HUES48 (cell line): ENCODE measurements at regions not wholly inside any gene's neighbourhood (a gene's known extent, or its start where the extent isn't known, plus 50 kb on each side); places are given as distances from the start of the nearest gene placed in this dataset.

ENCODE experiments used
- H3K27ac ChIP-seq: one replicate; pipeline ENCODE4 v1.7.0; 2013; ENCODE audit warnings: low read depth, low read length, inconsistent platforms
- H3K27me3 ChIP-seq: 2 replicates; pipeline ENCODE4 v1.6.1; 2013; ENCODE audit warnings: mild to moderate bottlenecking, low read length; ENCODE audit not compliant: control insufficient read depth, insufficient read depth
- H3K36me3 ChIP-seq: 2 replicates; pipeline ENCODE4 v1.6.1; 2013; ENCODE audit warnings: low read length; ENCODE audit not compliant: control insufficient read depth, insufficient read depth
- H3K4me1 ChIP-seq: 2 replicates; pipeline ENCODE4 v1.6.1; 2013; ENCODE audit warnings: mild to moderate bottlenecking, low read length; ENCODE audit not compliant: control insufficient read depth, insufficient read depth
- H3K4me3 ChIP-seq: 2 replicates; pipeline ENCODE4 v1.5.1; 2013; ENCODE audit warnings: mild to moderate bottlenecking, low read depth, low read length
- H3K9ac ChIP-seq: 2 replicates; pipeline ENCODE4 v1.6.1; 2013; ENCODE audit warnings: mild to moderate bottlenecking, low read depth, low read length, moderate library complexity
- H3K9me3 ChIP-seq: 2 replicates; pipeline ENCODE4 v1.6.1; 2013; ENCODE audit warnings: low read length; ENCODE audit not compliant: control insufficient read depth, insufficient read depth

DNA sequence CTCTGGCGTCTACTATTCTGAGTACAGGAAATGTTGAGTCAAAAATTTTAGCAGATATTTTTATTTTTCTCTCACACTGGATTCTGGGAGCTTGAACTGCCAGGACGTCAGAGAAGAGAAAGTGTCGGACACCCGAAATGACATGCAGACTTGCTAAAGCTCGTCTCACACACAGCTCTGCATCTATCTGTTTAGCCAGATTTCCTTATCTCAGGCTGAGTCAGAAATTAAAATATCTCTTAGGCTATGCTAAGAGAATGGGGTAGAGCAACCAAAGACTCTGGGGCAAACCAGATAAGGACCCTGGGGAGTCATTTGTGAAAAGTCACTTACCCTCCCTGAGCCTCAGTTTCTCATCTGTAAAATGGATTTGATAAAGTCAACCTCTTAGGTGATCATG, 1124.1 kb downstream of the VRK1 start:
- no peaks in the 10 kb centered on the region for H3K9me3 ChIP-seq
- no peaks in the 10 kb centered on the region for H3K36me3 ChIP-seq
- H3K9ac ChIP-seq, result no peak overlapping the region
- no peaks in the 10 kb centered on the region for H3K27me3 ChIP-seq
- H3K27ac ChIP-seq, result no peak overlapping the region
- H3K4me1 ChIP-seq, result peaks cover 6% of the 10 kb centered on the region; the same call in 1 of the 2 replicates
- no peak overlapping the region for H3K4me3 ChIP-seq

DNA sequence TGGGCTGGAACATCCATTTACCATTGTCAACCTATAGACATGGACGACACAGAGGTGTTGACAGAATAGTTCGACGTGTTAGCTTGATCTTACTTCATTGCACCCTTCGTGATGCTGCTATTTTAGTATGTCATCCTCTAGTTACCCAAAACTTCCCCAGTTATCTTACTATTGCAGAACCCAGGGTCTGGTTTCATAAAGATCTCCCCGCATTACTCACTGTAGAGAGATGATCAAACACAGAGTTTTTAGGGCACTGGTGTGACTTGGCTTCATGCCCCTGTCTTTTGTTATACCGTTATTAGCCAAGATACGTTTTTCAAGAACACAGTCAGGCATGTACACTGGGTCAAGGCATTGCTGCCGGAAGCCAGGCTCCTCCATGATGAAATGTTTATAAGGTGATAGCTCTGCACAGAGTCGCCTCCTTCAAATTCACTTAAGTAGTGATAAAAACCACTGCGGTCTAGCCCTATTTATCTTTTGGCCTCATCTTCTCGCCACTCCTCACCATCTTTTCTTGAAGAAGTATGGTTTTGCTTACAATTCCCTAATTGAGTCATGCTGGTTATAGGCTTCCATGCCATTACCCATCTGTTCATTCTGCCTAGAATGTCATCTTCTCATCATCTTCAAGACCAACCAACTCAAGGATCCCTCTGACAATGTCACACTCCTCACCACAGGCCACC, 1127.9 kb downstream of the VRK1 start:
- H3K36me3 ChIP-seq, result no peaks in the 10 kb centered on the region
- no peaks in the 10 kb centered on the region for H3K9me3 ChIP-seq
- H3K4me1 ChIP-seq, result no peaks in the 10 kb centered on the region
- H3K4me3 ChIP-seq, result no peak overlapping the region
- H3K27ac ChIP-seq, result no peak overlapping the region
- no peaks in the 10 kb centered on the region for H3K27me3 ChIP-seq
- H3K9ac ChIP-seq, result no peak overlapping the region

DNA sequence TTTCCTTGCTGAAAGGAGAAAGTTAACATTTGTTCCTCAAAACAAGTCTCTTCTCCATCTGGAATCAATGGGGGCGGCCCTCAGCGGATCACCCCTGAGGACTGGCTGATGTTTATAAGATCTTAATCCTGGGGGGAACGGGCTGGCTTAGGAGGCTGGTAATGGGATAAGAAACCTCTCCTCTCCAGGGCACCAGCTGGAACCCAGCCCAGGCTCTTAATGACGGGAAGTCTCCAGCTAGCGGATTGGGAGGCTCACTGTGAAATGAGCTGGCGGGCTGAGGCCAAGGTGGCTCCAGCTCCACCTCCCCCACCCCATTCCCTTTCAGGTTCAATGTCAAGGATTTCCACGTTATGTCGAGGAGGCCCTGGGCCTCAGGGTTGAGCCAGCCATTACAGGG, 1133.0 kb downstream of the VRK1 start:
- Histone ChIP-seq H3K27me3 (no peaks in the 10 kb centered on the region), H3K4me3 (no peak overlapping the region), H3K9me3 (no peaks in the 10 kb centered on the region), H3K27ac (no peak overlapping the region), H3K36me3 (no peaks in the 10 kb centered on the region), H3K9ac (no peak overlapping the region), H3K4me1 (no peaks in the 10 kb centered on the region)

DNA sequence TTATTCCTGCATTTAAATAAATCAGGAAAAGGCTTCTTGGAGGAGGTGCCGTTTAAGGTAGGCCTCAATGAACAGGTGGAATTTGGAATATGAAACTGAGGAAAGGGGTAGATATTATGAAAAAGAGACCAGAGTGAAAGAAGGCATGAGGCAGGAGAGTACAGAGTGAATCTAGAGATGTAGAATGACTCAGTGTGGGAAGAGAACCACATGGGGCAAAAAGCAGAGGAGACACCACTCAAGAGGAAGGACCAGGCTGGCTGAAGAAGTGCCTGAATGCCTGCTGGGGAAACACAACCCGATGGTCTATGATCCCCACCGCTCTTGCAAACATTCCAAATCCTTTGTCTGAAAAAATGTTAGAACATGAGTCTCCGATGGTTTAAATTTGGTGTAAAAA, 1134.1 kb downstream of the VRK1 start:
- Histone ChIP-seq H3K27me3 (no peaks in the 10 kb centered on the region), H3K9me3 (no peaks in the 10 kb centered on the region), H3K9ac (no peak overlapping the region), H3K27ac (no peak overlapping the region), H3K4me3 (no peak overlapping the region), H3K4me1 (no peaks in the 10 kb centered on the region), H3K36me3 (no peaks in the 10 kb centered on the region)

DNA sequence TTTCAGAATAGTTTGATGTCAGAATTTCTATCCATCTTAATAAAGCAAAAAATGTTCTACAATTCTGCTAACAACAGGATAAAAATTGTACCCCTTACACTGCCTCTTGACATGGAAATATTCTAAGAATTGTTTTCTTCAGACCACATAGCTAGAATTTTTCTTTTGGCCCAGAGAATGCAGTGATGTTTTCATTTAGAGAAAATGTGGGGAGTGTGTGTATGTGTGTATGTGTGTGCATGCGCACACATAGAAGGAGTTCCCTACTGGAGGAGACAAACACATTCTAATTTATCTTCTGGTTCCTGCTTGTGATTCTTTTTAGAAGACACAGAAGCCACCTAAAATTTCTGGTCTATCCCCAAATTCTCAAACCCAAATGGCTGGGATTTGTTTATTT, 1145.7 kb downstream of the VRK1 start:
- H3K27ac ChIP-seq, result no peak overlapping the region

DNA sequence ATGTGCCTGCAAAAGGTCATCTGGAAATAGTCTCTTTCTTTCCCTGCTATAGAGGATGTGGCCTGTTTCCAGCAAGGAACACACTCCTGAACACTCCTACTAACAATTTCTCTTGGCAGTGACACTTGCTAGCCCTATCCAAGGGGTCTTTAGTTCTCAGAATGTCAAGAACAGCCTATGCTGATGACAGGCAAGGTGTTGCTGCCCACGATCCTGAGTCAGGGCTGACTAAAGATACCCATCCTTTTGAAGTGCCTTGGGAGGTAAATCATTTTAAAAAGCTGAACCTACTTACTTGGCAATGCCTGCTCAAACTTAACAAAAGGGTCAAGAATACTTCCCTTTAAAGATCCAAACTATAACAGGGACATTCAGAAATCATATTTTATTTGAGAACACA, 1146.4 kb downstream of the VRK1 start:
- no peaks in the 10 kb centered on the region for H3K9me3 ChIP-seq
- H3K9ac ChIP-seq, result no peak overlapping the region
- H3K36me3 ChIP-seq, result no peaks in the 10 kb centered on the region
- H3K4me1 ChIP-seq, result peaks cover 12% of the 10 kb centered on the region; the same call in 1 of the 2 replicates
- no peak overlapping the region for H3K4me3 ChIP-seq
- H3K27ac ChIP-seq, result no peak overlapping the region
- no peaks in the 10 kb centered on the region for H3K27me3 ChIP-seq

More for the DNA sequence above, 1145.7 kb downstream of the VRK1 start:
- H3K4me1 ChIP-seq, result peaks cover 12% of the 10 kb centered on the region; the same call in 1 of the 2 replicates
- H3K27me3 ChIP-seq, result no peaks in the 10 kb centered on the region
- H3K36me3 ChIP-seq, result no peaks in the 10 kb centered on the region
- no peak overlapping the region for H3K4me3 ChIP-seq
- H3K9ac ChIP-seq, result no peak overlapping the region
- no peaks in the 10 kb centered on the region for H3K9me3 ChIP-seq

DNA sequence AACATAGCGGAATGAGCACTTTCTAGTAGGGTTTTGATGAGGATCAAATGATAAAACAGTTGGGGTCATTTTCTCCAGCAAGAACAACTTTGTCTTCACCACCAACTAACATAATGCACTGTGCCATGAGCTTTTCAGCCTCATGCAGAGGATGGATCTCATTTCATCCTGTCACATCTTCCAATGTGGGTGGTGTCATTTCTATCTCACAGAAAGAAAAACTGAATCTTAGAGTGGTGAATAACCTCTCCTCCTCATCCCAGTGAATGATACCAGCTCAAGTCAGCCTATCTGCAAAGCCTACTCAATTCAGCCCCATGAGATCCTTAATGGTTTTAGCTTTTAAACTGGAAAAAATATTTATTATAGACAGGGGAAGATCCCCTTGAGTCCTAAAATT, 1147.2 kb downstream of the VRK1 start:
- H3K9me3 ChIP-seq, result no peaks in the 10 kb centered on the region
- H3K27me3 ChIP-seq, result no peaks in the 10 kb centered on the region
- H3K9ac ChIP-seq, result no peak overlapping the region
- H3K4me3 ChIP-seq, result no peak overlapping the region
- H3K36me3 ChIP-seq, result no peaks in the 10 kb centered on the region
- peaks cover 12% of the 10 kb centered on the region; the same call in 1 of the 2 replicates for H3K4me1 ChIP-seq
- H3K27ac ChIP-seq, result no peak overlapping the region

DNA sequence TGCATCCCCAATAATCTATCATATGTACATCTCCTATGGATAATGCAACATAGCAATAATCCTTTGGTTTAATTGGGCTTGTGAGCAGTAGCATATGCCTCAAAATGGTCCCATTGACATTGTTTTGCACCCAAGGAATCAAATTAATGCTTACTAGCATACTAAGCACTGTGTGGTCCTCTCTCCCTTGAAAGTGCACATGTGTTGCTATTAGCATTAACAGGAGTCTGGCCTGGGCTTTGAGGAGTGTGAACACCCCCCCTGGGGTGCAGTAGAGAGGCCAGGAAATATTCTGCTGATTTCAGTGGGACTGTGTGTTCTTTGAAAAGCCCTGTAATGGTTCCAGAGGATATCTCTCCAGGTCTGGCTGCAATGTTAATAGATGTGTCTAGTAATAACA, 1148.4 kb downstream of the VRK1 start:
- Histone ChIP-seq H3K4me1 (peaks cover 12% of the 10 kb centered on the region; the same call in 1 of the 2 replicates), H3K9me3 (no peaks in the 10 kb centered on the region), H3K27ac (no peak overlapping the region), H3K4me3 (no peak overlapping the region), H3K36me3 (no peaks in the 10 kb centered on the region), H3K27me3 (no peaks in the 10 kb centered on the region), H3K9ac (no peak overlapping the region)

DNA sequence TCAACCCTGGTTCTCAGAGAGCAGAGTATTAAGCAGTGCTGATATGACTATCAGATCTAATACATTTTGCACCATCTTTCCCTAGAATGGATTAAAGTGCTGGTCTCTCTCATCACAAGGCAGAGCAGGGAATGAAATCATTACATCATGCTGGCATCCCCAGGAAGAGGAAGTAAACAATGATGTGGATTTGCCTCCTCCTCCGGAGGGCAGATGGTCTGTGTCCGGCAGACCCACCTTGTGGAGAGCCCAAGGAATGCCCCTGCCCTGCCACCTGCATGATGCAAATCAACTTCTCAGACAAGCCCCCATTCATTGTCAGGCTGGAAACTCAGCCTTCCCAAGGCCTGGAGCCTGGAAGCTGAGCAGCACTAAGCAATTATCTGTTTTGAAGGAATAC, 1149.1 kb downstream of the VRK1 start:
- H3K27ac ChIP-seq, result peak overlapping the region; percentile 14

DNA sequence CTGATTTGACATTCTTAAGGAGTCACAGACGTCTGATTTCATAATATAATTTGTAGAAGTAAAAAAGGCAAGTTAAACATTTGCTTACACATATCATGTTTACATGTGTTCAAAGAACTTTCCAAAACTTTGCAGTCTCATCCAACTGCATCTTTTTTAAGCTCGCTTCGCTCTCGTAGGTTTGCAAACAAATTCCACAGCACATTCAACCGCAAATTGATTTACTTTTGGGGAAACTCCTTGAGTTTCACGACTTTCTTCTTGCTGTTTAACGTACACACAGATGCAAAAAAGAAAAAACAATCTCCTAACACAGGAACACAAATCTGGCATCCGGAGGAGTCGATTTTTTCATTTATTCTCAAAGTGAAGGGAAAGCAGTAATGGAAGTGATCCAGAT, 1149.5 kb downstream of the VRK1 start:
- H3K4me1 ChIP-seq, result peaks cover 12% of the 10 kb centered on the region; the same call in 1 of the 2 replicates
- H3K27ac ChIP-seq, result no peak overlapping the region
- H3K9me3 ChIP-seq, result no peaks in the 10 kb centered on the region
- no peak overlapping the region for H3K4me3 ChIP-seq
- no peaks in the 10 kb centered on the region for H3K36me3 ChIP-seq
- H3K9ac ChIP-seq, result no peak overlapping the region
- H3K27me3 ChIP-seq, result no peaks in the 10 kb centered on the region

More for the DNA sequence above, 1149.1 kb downstream of the VRK1 start:
- no peaks in the 10 kb centered on the region for H3K27me3 ChIP-seq
- no peak overlapping the region for H3K4me3 ChIP-seq
- H3K36me3 ChIP-seq, result no peaks in the 10 kb centered on the region
- no peak overlapping the region for H3K9ac ChIP-seq
- H3K9me3 ChIP-seq, result no peaks in the 10 kb centered on the region
- H3K4me1 ChIP-seq, result peaks cover 12% of the 10 kb centered on the region; the same call in 1 of the 2 replicates

DNA sequence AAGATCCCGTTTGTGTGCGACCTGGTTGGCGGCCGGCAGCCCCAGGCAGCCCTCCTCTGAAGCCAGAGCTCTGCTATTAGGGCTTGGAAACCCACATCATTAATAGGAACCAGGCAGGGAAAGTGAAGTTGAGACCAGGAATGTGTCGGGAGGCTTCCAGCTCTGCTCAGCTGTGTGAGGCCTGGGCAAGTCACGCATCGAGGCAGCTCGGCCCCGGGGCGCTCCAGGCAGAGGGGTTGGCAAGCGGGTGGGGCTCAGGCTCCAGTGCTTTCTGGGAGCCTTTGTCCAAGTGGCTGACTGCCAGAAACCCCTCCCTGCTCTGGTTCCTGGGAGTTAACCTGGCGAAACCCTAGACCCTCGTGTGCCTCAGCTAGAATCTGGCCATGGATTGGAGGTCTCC, 1151.7 kb downstream of the VRK1 start:
- no peaks in the 10 kb centered on the region for H3K36me3 ChIP-seq
- no peak overlapping the region for H3K9ac ChIP-seq
- no peak overlapping the region for H3K27ac ChIP-seq
- no peak overlapping the region for H3K4me3 ChIP-seq
- peaks cover 12% of the 10 kb centered on the region; the same call in 1 of the 2 replicates for H3K4me1 ChIP-seq
- H3K9me3 ChIP-seq, result no peaks in the 10 kb centered on the region
- H3K27me3 ChIP-seq, result no peaks in the 10 kb centered on the region
